ENCODE measurements at regions not wholly inside any gene's neighbourhood (a gene's known extent, or its start where the extent isn't known, plus 50 kb on each side); places are given as distances from the start of the nearest gene placed in this dataset.
"Not testable (repeated sequence)": the region's sequence is repeated elsewhere in the genome, so short reads cannot be mapped to it uniquely, and the experiment has no call there.

DNA sequence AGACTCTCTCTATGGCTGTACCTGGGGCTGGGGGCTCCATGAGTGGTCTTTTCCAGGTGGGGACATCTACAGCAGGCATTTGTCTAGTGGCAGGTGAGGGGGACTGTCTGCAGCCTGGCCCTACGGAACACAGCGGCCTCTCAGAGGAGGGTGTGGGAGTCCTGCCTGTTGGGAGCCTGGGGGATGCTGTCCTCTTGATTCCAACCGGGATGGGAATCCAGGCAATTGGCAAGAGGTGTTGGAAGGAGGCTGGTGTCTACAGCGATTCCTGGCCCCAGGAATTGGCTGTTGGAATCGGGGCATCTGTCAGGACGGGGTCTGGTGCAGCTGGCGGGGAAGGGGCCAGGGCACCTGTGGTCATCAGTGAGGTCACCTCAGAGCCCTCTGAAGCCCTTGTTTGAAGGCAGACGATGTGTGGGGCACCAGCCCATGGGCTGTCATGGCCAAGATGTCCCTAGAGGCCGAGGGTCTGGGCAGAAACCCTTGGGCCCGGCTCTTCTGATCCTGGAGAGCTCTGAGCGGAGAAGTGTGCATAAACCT lies 386.3 kb downstream of the TMEM121 start:
- Histone ChIP-seq H3K4me1 (ENCODE audit: control insufficient read depth, low read length) (no peaks in the 10 kb centered on the region), H3K4me3 (ENCODE audit: low read length) (no peak overlapping the region), H3F3A (ENCODE audit: control insufficient read depth, insufficient read depth) (no peaks in the 10 kb centered on the region), H3K9me2 (replicated peaks; ENCODE audit: control insufficient read depth, low read length) (no peaks in the 10 kb centered on the region), H3K9me3 (ENCODE audit: control insufficient read depth, insufficient read depth, low read length) (no peaks in the 10 kb centered on the region), H3K27me3 (ENCODE audit: control insufficient read depth, low read length) (no peaks in the 10 kb centered on the region), H3K27ac (ENCODE audit: low read depth, low read length) (no peak overlapping the region), H3K36me3 (ENCODE audit: control insufficient read depth, low read length) (no peaks in the 10 kb centered on the region), H3K4me2 (ENCODE audit: low read length) (no peak overlapping the region), H4K20me1 (ENCODE audit: control insufficient read depth, insufficient read depth, low read depth, low read length) (no peaks in the 10 kb centered on the region), H3K79me2 (ENCODE audit: control insufficient read depth, low read length) (no peaks in the 10 kb centered on the region)
- TF ChIP-seq EZH2phosphoT487 (IDR thresholded peaks at IDR 0.05; ENCODE audit: borderline replicate concordance, low read length) = no peak
- TF ChIP-seq, protein P1, sequence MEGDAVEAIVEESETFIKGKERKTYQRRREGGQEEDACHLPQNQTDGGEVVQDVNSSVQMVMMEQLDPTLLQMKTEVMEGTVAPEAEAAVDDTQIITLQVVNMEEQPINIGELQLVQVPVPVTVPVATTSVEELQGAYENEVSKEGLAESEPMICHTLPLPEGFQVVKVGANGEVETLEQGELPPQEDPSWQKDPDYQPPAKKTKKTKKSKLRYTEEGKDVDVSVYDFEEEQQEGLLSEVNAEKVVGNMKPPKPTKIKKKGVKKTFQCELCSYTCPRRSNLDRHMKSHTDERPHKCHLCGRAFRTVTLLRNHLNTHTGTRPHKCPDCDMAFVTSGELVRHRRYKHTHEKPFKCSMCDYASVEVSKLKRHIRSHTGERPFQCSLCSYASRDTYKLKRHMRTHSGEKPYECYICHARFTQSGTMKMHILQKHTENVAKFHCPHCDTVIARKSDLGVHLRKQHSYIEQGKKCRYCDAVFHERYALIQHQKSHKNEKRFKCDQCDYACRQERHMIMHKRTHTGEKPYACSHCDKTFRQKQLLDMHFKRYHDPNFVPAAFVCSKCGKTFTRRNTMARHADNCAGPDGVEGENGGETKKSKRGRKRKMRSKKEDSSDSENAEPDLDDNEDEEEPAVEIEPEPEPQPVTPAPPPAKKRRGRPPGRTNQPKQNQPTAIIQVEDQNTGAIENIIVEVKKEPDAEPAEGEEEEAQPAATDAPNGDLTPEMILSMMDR (IDR thresholded peaks at IDR 0.05; ENCODE audit: low read depth, low read length, poor library complexity, severe bottlenecking) = no peak

GRCh38 chr14:105913221-105913620 lies 386.8 kb downstream of the TMEM121 start:
- Histone ChIP-seq H3K4me2 (ENCODE audit: low read length) (no peak overlapping the region), H3K4me1 (ENCODE audit: control insufficient read depth, low read length) (no peaks in the 10 kb centered on the region), H3F3A (ENCODE audit: control insufficient read depth, insufficient read depth) (no peaks in the 10 kb centered on the region), H3K4me3 (ENCODE audit: low read length) (no peak overlapping the region), H4K20me1 (ENCODE audit: control insufficient read depth, insufficient read depth, low read depth, low read length) (no peaks in the 10 kb centered on the region), H3K9me2 (replicated peaks; ENCODE audit: control insufficient read depth, low read length) (no peaks in the 10 kb centered on the region), H3K27ac (ENCODE audit: low read depth, low read length) (no peak overlapping the region), H3K9me3 (ENCODE audit: control insufficient read depth, insufficient read depth, low read length) (no peaks in the 10 kb centered on the region), H3K27me3 (ENCODE audit: control insufficient read depth, low read length) (no peaks in the 10 kb centered on the region), H3K36me3 (ENCODE audit: control insufficient read depth, low read length) (no peaks in the 10 kb centered on the region), H3K79me2 (ENCODE audit: control insufficient read depth, low read length) (no peaks in the 10 kb centered on the region)
- TF ChIP-seq, protein P1 (IDR thresholded peaks at IDR 0.05; ENCODE audit: low read depth, low read length, poor library complexity, severe bottlenecking) = no peak
- TF ChIP-seq EZH2phosphoT487 (IDR thresholded peaks at IDR 0.05; ENCODE audit: borderline replicate concordance, low read length) = no peak

- Histone ChIP-seq H3F3A (ENCODE audit: control insufficient read depth, insufficient read depth) (no peaks in the 10 kb centered on the region), H3K27ac (ENCODE audit: low read depth, low read length) (no peak overlapping the region), H3K36me3 (ENCODE audit: control insufficient read depth, low read length) (no peaks in the 10 kb centered on the region), H3K4me2 (ENCODE audit: low read length) (no peak overlapping the region), H3K79me2 (ENCODE audit: control insufficient read depth, low read length) (no peaks in the 10 kb centered on the region), H4K20me1 (ENCODE audit: control insufficient read depth, insufficient read depth, low read depth, low read length) (no peaks in the 10 kb centered on the region), H3K4me1 (ENCODE audit: control insufficient read depth, low read length) (no peaks in the 10 kb centered on the region), H3K9me2 (replicated peaks; ENCODE audit: control insufficient read depth, low read length) (no peaks in the 10 kb centered on the region), H3K27me3 (ENCODE audit: control insufficient read depth, low read length) (no peaks in the 10 kb centered on the region), H3K9me3 (ENCODE audit: control insufficient read depth, insufficient read depth, low read length) (no peaks in the 10 kb centered on the region), H3K4me3 (ENCODE audit: low read length) (no peak overlapping the region)
- no peak for TF ChIP-seq EZH2phosphoT487 (IDR thresholded peaks at IDR 0.05; ENCODE audit: borderline replicate concordance, low read length)
- TF ChIP-seq, protein P1 (IDR thresholded peaks at IDR 0.05; ENCODE audit: low read depth, low read length, poor library complexity, severe bottlenecking) = no peak
These were observed 387.5 kb downstream of the TMEM121 start for GRCh38 chr14:105913861-105914260.

DNA sequence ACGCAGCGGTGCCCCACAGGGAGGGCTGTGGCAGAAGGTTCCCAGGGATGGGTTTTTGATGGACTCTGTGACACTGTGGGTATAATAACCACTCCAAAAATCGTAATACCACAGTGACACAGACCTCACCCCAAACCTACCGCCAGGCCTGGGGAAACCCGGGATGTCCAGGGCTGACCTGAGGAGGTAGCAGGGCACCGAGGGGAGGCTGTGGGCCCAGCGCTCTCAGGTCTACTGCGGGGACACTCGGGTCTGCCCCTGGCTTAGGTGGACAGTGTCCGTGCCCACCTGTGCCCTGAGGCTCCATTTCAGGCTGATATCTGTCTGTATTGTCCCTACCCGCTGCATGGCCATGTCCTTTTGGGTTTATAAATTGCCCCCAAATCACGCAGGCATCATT lies 387.9 kb downstream of the TMEM121 start:
- H3K27me3 ChIP-seq (ENCODE audit: control insufficient read depth, low read length); H4K20me1 ChIP-seq (ENCODE audit: control insufficient read depth, insufficient read depth, low read depth, low read length); H3K27ac ChIP-seq (ENCODE audit: low read depth, low read length); H3K79me2 ChIP-seq (ENCODE audit: control insufficient read depth, low read length); H3K4me1 ChIP-seq (ENCODE audit: control insufficient read depth, low read length); H3K9me3 ChIP-seq (ENCODE audit: control insufficient read depth, insufficient read depth, low read length); H3K4me3 ChIP-seq (ENCODE audit: low read length); H3K36me3 ChIP-seq (ENCODE audit: control insufficient read depth, low read length); H3K9me2 ChIP-seq (replicated peaks; ENCODE audit: control insufficient read depth, low read length); H3K4me2 ChIP-seq (ENCODE audit: low read length); H3F3A ChIP-seq (ENCODE audit: control insufficient read depth, insufficient read depth): not testable (repeated sequence)

Data from DOHH2 (cell line).